GM23338 (cell line): ENCODE measurements at regions not wholly inside any gene's neighbourhood (a gene's known extent, or its start where the extent isn't known, plus 50 kb on each side); places are given as distances from the start of the nearest gene placed in this dataset.

Source experiments
- CTCF ChIP-seq, 2 experiments: fragments of 200-600 bp in 1 of 2; sonication (generic) in 1 of 2; conservative IDR thresholded peaks; 2 replicates each; pipeline versions ENCODE4 v1.5.1 to v1.6.1; 2016 to 2017; ENCODE audit warnings: antibody characterized with exemption in 2 of 2, low read depth in 2 of 2, mild to moderate bottlenecking in 2 of 2, moderate library complexity in 1 of 2
- EZH2 ChIP-seq: fragments of 200-600 bp; sonication (generic); IDR thresholded peaks from one replicate; pipeline ENCODE4 v1.8.0; 2017; ENCODE audit warnings: antibody characterized with exemption, mild to moderate bottlenecking, low read depth; ENCODE audit not compliant: unreplicated experiment
- POLR2AphosphoS5 ChIP-seq: IDR thresholded peaks from 2 replicates; pipeline ENCODE4 v1.6.1; 2016; ENCODE audit warnings: antibody characterized with exemption, low read depth
- STAT1 ChIP-seq: IDR thresholded peaks from one replicate; pipeline ENCODE4 v1.6.1; 2016; ENCODE audit warnings: antibody characterized with exemption; ENCODE audit not compliant: unreplicated experiment
- TF ChIP-seq, protein P1 (sequence below): IDR thresholded peaks from one replicate; pipeline ENCODE4 v1.6.1; 2018; ENCODE audit warnings: antibody characterized with exemption; ENCODE audit not compliant: unreplicated experiment

GRCh38 chr13:73492811-73493210, 434.0 kb downstream of the KLF5 start:
- no peak for TF ChIP-seq EZH2
- TF ChIP-seq CTCF (conservative IDR thresholded peaks at IDR 0.05; ENCODE audit: low read depth in 2 of 2) = no peak
- TF ChIP-seq STAT1 = no peak
- no peak for TF ChIP-seq POLR2AphosphoS5
- TF ChIP-seq, protein P1, sequence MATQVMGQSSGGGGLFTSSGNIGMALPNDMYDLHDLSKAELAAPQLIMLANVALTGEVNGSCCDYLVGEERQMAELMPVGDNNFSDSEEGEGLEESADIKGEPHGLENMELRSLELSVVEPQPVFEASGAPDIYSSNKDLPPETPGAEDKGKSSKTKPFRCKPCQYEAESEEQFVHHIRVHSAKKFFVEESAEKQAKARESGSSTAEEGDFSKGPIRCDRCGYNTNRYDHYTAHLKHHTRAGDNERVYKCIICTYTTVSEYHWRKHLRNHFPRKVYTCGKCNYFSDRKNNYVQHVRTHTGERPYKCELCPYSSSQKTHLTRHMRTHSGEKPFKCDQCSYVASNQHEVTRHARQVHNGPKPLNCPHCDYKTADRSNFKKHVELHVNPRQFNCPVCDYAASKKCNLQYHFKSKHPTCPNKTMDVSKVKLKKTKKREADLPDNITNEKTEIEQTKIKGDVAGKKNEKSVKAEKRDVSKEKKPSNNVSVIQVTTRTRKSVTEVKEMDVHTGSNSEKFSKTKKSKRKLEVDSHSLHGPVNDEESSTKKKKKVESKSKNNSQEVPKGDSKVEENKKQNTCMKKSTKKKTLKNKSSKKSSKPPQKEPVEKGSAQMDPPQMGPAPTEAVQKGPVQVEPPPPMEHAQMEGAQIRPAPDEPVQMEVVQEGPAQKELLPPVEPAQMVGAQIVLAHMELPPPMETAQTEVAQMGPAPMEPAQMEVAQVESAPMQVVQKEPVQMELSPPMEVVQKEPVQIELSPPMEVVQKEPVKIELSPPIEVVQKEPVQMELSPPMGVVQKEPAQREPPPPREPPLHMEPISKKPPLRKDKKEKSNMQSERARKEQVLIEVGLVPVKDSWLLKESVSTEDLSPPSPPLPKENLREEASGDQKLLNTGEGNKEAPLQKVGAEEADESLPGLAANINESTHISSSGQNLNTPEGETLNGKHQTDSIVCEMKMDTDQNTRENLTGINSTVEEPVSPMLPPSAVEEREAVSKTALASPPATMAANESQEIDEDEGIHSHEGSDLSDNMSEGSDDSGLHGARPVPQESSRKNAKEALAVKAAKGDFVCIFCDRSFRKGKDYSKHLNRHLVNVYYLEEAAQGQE = no peak
